Glutamatergic neuron (in vitro differentiated cells): ENCODE measurements at regions not wholly inside any gene's neighbourhood (a gene's known extent, or its start where the extent isn't known, plus 50 kb on each side); places are given as distances from the start of the nearest gene placed in this dataset.
A peak's percentile ranks its signal among the peaks of the same experiment; 100 is the strongest.

ENCODE experiments used
- DNase-seq: peaks from one replicate; pipeline ENCODE4 v3.0.0; 2022
- H3K27ac Mint-ChIP-seq: one replicate; pipeline ENCODE4 v1.8.0; 2020; ENCODE audit warnings: mild to moderate bottlenecking, mixed read lengths, inconsistent platforms; ENCODE audit not compliant: unreplicated experiment
- H3K27me3 Mint-ChIP-seq: one replicate; pipeline ENCODE4 v1.8.0; 2020; ENCODE audit warnings: mild to moderate bottlenecking, moderate library complexity, mixed read lengths, inconsistent platforms; ENCODE audit not compliant: unreplicated experiment
- H3K36me3 Mint-ChIP-seq: one replicate; pipeline ENCODE4 v1.8.0; 2020; ENCODE audit warnings: mild to moderate bottlenecking, mixed read lengths, inconsistent platforms; ENCODE audit not compliant: unreplicated experiment
- H3K4me1 Mint-ChIP-seq: one replicate; pipeline ENCODE4 v1.8.0; 2020; ENCODE audit warnings: mild to moderate bottlenecking, low read depth, mixed read lengths, inconsistent platforms; ENCODE audit not compliant: unreplicated experiment
- H3K4me3 Mint-ChIP-seq: one replicate; pipeline ENCODE4 v1.8.0; 2020; ENCODE audit warnings: mild to moderate bottlenecking, mixed read lengths, inconsistent platforms; ENCODE audit not compliant: unreplicated experiment
- H3K9me3 Mint-ChIP-seq: one replicate; pipeline ENCODE4 v1.8.0; 2020; ENCODE audit warnings: mild to moderate bottlenecking, moderate library complexity, mixed read lengths, inconsistent platforms; ENCODE audit not compliant: unreplicated experiment
- TF ChIP-seq, protein P1 (sequence below): fragments of 200-600 bp; sonication (generic); IDR thresholded peaks from one replicate; pipeline ENCODE4 v1.5.0; 2021; ENCODE audit not compliant: partially characterized antibody, unreplicated experiment

- Mint-ChIP-seq H3K4me1 (no peaks in the 10 kb centered on the region), H3K36me3 (no peaks in the 10 kb centered on the region), H3K4me3 (no peak overlapping the region), H3K27me3 (no peaks in the 10 kb centered on the region), H3K9me3 (no peaks in the 10 kb centered on the region), H3K27ac (no peak overlapping the region)
- TF ChIP-seq, protein P1, sequence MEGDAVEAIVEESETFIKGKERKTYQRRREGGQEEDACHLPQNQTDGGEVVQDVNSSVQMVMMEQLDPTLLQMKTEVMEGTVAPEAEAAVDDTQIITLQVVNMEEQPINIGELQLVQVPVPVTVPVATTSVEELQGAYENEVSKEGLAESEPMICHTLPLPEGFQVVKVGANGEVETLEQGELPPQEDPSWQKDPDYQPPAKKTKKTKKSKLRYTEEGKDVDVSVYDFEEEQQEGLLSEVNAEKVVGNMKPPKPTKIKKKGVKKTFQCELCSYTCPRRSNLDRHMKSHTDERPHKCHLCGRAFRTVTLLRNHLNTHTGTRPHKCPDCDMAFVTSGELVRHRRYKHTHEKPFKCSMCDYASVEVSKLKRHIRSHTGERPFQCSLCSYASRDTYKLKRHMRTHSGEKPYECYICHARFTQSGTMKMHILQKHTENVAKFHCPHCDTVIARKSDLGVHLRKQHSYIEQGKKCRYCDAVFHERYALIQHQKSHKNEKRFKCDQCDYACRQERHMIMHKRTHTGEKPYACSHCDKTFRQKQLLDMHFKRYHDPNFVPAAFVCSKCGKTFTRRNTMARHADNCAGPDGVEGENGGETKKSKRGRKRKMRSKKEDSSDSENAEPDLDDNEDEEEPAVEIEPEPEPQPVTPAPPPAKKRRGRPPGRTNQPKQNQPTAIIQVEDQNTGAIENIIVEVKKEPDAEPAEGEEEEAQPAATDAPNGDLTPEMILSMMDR, result no peak
- DNase-seq, result peak; percentile 20
These were observed 533.3 kb downstream of the OMA1 start for GRCh38 chr1:58013237-58013636.

- no peaks in the 10 kb centered on the region for H3K27me3 Mint-ChIP-seq
- no peak for DNase-seq
- H3K27ac Mint-ChIP-seq, result no peak overlapping the region
- no peaks in the 10 kb centered on the region for H3K9me3 Mint-ChIP-seq
- TF ChIP-seq, protein P1, result no peak
- no peak overlapping the region for H3K4me3 Mint-ChIP-seq
- no peaks in the 10 kb centered on the region for H3K4me1 Mint-ChIP-seq
- no peaks in the 10 kb centered on the region for H3K36me3 Mint-ChIP-seq
These were observed 534.5 kb downstream of the OMA1 start for GRCh38 chr1:58011978-58012377.

GRCh38 chr1:58006421-58007046 lies 540.0 kb downstream of the OMA1 start:
- H3K4me1 Mint-ChIP-seq, result peaks cover 10% of the 10 kb centered on the region
- no peaks in the 10 kb centered on the region for H3K9me3 Mint-ChIP-seq
- no peak overlapping the region for H3K27ac Mint-ChIP-seq
- no peak overlapping the region for H3K4me3 Mint-ChIP-seq
- DNase-seq, result no peak
- H3K27me3 Mint-ChIP-seq, result no peaks in the 10 kb centered on the region
- TF ChIP-seq, protein P1, result no peak
- no peaks in the 10 kb centered on the region for H3K36me3 Mint-ChIP-seq

DNA sequence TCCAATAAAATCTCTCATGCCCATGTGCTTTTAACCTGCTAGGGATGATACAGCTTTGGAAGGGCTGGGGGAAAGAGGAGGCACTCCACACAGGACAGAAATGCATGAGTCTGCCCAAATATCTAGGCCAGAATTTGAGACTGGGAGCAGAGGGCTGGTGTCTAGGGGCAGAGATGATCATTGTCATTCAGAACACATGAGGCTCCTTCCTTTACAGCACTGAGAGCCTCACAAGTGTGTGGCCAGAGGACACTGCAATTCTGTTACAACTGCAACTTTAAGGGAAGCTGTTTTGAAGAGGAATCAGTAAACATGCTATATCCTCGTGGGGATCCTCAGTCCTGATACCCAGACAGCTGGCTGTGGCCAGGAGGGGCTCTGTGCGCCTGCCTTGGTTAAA lies 541.3 kb downstream of the OMA1 start:
- H3K27me3 Mint-ChIP-seq, result no peaks in the 10 kb centered on the region
- TF ChIP-seq, protein P1, result no peak
- no peaks in the 10 kb centered on the region for H3K36me3 Mint-ChIP-seq
- no peak overlapping the region for H3K27ac Mint-ChIP-seq
- DNase-seq, result peak; percentile 24
- peaks cover 10% of the 10 kb centered on the region for H3K4me1 Mint-ChIP-seq
- H3K9me3 Mint-ChIP-seq, result no peaks in the 10 kb centered on the region
- no peak overlapping the region for H3K4me3 Mint-ChIP-seq

GRCh38 chr1:58003988-58004387 lies 542.5 kb downstream of the OMA1 start:
- no peaks in the 10 kb centered on the region for H3K9me3 Mint-ChIP-seq
- H3K27ac Mint-ChIP-seq, result no peak overlapping the region
- no peak overlapping the region for H3K4me3 Mint-ChIP-seq
- no peaks in the 10 kb centered on the region for H3K36me3 Mint-ChIP-seq
- no peak for DNase-seq
- TF ChIP-seq, protein P1, result no peak
- H3K27me3 Mint-ChIP-seq, result no peaks in the 10 kb centered on the region
- peaks cover 10% of the 10 kb centered on the region for H3K4me1 Mint-ChIP-seq
